ENCODE measurements at regions not wholly inside any gene's neighbourhood (a gene's known extent, or its start where the extent isn't known, plus 50 kb on each side); places are given as distances from the start of the nearest gene placed in this dataset.
A peak's percentile ranks its signal among the peaks of the same experiment; 100 is the strongest.

DNA sequence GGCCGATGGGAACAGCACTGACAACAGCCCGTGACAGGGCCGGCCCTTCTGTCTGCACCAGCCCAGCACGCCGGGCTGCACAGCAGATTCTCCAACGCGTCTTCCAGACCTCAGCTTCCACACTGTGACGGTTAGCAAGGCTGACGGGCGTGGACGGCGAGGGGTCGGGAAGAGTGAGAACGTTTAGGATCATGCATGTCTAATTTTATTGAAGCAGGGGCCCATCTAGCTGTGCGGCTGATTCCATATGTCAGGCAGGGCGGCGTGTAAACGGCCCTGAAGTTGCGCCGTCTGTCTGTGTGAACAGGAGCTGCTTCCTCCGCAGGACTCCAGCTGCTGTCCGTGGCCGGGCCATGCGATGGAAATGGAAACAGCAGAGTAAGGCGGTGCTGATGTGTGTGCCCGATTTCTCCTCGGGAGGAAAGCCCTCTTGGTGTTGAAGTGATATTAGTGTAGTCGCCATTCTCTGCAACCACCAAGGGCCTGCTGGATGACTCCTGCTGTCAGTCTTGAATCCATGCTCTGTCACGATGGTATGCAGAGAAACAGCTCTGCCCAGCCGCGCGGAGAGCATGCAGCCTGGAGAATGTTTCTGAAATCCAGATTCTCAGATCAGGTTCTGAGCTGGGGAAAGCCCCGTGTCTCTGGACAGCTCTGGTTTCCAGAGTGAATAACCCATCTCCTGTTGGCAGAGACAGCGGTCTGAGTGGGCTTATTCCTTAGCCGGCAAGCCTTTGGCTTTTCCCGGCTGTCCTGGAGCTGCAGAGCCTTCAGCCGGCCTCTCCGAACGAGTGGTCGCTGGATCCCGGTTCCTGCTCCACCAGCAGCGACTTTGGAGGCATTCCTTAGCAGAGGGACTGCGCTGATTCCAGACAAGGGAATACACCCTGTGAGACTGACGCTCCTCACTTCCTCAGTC lies 158.1 kb upstream of the UBE3A start:
- H4K20me1 ChIP-seq (replicated peaks in 1 of 2; ENCODE audit: control insufficient read depth in 1 of 2, insufficient read depth in 2 of 2, low read length in 2 of 2): no peaks in the 10 kb centered on the region
- no peak overlapping the region for H2AK5ac ChIP-seq (ENCODE audit: low read depth, low read length)
- H3K4me3 ChIP-seq (ENCODE audit: extremely low read depth in 1 of 4, insufficient read depth in 2 of 4, low read depth in 3 of 4, low read length in 4 of 4): no peak overlapping the region
- peaks cover 0 to 2% (median 0%) of the 10 kb centered on the region in 4 experiments; a peak in 1 of 7 replicates for H3K27me3 ChIP-seq (replicated peaks in 1 of 4; ENCODE audit: control insufficient read depth in 3 of 4, extremely low read depth in 1 of 4, insufficient read depth in 3 of 4, low read length in 3 of 4)
- H3K4me2 ChIP-seq (ENCODE audit: insufficient read depth in 1 of 2, low read depth in 2 of 2, low read length in 2 of 2): no peak overlapping the region
- no peak for FAIRE-seq
- H4K5ac ChIP-seq (ENCODE audit: insufficient read length, low read depth, low read length): no peak overlapping the region
- no peak overlapping the region for H2BK15ac ChIP-seq (ENCODE audit: low read length)
- no peak overlapping the region for H3K27ac ChIP-seq (ENCODE audit: low read depth, low read length)
- H2AFZ ChIP-seq (ENCODE audit: low read length): peak overlapping the region; percentile 64
- H3K18ac ChIP-seq (ENCODE audit: extremely low read depth, low read length): no peak overlapping the region
- H4K8ac ChIP-seq (ENCODE audit: extremely low read depth, insufficient read depth, low read length): no peak overlapping the region
- no peak overlapping the region for H2BK12ac ChIP-seq (ENCODE audit: low read depth, low read length)
- 90% methylated on average over 44 of the region's 44 CpGs; no CpG with 5 or more reads in 1 of the 2 experiments for WGBS, 2 experiments (ENCODE audit: extremely low coverage in 1 of 2, insufficient coverage in 1 of 2, insufficient read length in 1 of 2, insufficient replicate concordance in 2 of 2, low coverage in 1 of 2, low lambda C conversion rate in 2 of 2, missing lambda C conversion rate in 1 of 2)
- no peaks in the 10 kb centered on the region for H3K79me1 ChIP-seq (ENCODE audit: low read depth, low read length)
- no peaks in the 10 kb centered on the region for H3K23me2 ChIP-seq (ENCODE audit: low read depth, low read length)
- H3K14ac ChIP-seq (ENCODE audit: insufficient read length): no peak overlapping the region
- H4K91ac ChIP-seq (replicated peaks; ENCODE audit: insufficient read length, low read length): no peak overlapping the region
- no peak overlapping the region for H2BK120ac ChIP-seq (replicated peaks; ENCODE audit: low read depth, low read length)
- H3K4ac ChIP-seq (replicated peaks; ENCODE audit: insufficient read length, low read depth, low read length): no peak overlapping the region
- H3K9me3 ChIP-seq (ENCODE audit: insufficient read depth in 2 of 2, low read depth in 1 of 2, low read length in 1 of 2): peaks cover 0 to 4% of the 10 kb centered on the region in 2 experiments; a peak in 1 of 4 replicates
- H2BK20ac ChIP-seq (ENCODE audit: low read length): no peak overlapping the region
- H3K36me3 ChIP-seq (ENCODE audit: control insufficient read depth in 2 of 4, insufficient read depth in 4 of 4, low read length in 3 of 4): no peaks in the 10 kb centered on the region
- no peak for DNase-seq (ENCODE audit: low read depth in 1 of 2, low spot score in 2 of 2)
- H3K23ac ChIP-seq (ENCODE audit: insufficient read length): no peak overlapping the region
- CTCF ChIA-PET (ENCODE audit: partially characterized antibody): interaction anchor here (0.8 to 1.8 kb wide), 6 partner anchors 10 to 95 kb away, joined by 3 to 4 read pairs (median 3); no protein-coding TSS in a partner anchor
- H2BK5ac ChIP-seq (ENCODE audit: low read depth, low read length): no peak overlapping the region; the same call in 1 of the 2 replicates
- no peak overlapping the region for H3K9ac ChIP-seq (replicated peaks in 1 of 4; ENCODE audit: extremely low read depth in 1 of 4, low read depth in 3 of 4, low read length in 3 of 4)
- H3K4me1 ChIP-seq (replicated peaks in 1 of 4; ENCODE audit: control insufficient read depth in 3 of 4, insufficient read depth in 4 of 4, low read length in 3 of 4): no peaks in the 10 kb centered on the region; a peak in 1 of 7 replicates
- H3K56ac ChIP-seq (replicated peaks; ENCODE audit: insufficient read length, low read depth, low read length): no peak overlapping the region
- H3K79me2 ChIP-seq (ENCODE audit: control insufficient read depth in 1 of 2, insufficient read depth in 2 of 2, low read length in 2 of 2): no peaks in the 10 kb centered on the region
- POLR2A ChIA-PET (ENCODE audit: partially characterized antibody): no interaction called here
